HG03175 (cell line): ENCODE measurements at regions not wholly inside any gene's neighbourhood (a gene's known extent, or its start where the extent isn't known, plus 50 kb on each side); places are given as distances from the start of the nearest gene placed in this dataset.

Source experiments
- ATAC-seq: cut with Tn5 transposase; IDR thresholded peaks from one replicate; pipeline ENCODE4 v1.9.1; 2021; ENCODE audit warnings: mild to moderate bottlenecking, moderate library complexity; ENCODE audit not compliant: unreplicated experiment

- ATAC-seq: no peak
These were observed 154.2 kb upstream of the ID2 start for GRCh38 chr2:8527676-8528075.

- ATAC-seq: no peak
These were observed 153.0 kb upstream of the ID2 start for GRCh38 chr2:8528863-8529262.

GRCh38 chr2:8529706-8530277 lies 152.1 kb upstream of the ID2 start:
- no peak for ATAC-seq

DNA sequence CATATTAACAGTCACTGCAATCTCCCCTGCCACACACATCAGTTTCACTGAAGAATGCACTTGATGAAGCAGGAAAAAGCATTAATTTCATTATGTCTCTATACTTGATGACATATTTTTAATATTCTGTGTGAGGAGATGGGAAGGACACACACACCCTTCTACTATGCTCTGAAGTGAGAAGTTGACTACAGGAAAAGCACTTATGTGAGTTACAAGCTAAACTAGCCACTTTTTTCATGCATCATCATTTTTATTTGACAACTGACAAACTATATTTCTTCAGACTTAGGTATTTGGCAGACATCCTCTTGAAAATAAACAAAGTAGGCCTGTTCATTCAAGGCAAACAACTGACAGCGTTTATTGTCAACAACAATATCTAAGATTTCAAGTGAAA lies 150.4 kb upstream of the ID2 start:
- no peak for ATAC-seq

DNA sequence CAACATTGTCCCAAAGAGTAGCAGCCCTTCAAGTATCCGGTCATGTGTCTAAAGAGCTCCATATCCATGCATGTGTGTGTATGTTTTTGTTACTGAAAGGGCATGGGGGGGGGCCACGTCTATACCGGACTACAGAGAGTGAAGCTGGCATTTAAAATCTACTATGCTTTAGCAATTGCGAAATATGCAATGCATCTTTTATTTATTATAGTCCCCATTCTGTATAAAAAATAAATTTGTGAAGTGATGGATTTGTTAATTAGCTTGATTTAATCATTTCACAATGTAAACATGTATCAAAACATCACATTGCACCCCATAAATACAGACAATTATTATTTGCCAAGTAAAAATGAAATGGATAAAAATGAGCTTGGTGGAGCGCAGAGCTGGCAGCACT lies 149.4 kb upstream of the ID2 start:
- no peak for ATAC-seq

DNA sequence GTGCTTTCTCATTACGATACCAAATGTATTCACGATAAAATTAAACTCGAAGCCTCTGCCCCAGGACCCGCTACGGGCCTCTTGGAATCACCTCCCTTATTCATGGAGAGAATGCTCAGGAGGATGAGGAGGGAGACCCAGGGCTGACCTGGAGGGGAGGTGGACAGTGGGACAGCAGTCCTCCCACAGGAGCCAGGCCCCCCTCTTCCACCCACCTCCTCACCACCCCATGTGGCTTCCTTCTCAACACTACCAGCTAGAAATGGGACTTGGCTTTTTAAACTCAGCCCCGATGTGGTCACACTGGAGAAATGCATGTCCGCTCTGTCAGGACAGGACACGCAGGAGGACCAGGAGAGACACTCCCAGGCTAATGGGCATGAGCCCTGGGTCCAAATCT lies 147.9 kb upstream of the ID2 start:
- ATAC-seq: no peak

DNA sequence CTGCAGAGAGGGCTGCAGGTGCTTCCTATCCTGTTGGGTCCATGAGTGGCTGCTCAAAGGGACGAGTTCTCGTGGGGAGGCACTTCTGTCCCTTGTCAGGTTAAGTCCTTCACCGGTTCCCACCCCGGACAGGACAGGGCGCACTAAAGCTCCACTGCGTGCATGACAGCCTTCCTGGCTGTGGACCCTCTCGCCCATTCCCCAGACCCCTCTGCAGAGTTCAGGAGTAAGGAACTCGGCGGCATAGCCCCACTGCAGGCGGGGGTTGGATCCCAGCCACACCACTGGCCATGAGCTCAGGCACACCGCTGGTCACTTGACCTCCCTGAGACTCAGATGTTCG lies 147.5 kb upstream of the ID2 start:
- no peak for ATAC-seq

- no peak for ATAC-seq
These were observed 147.0 kb upstream of the ID2 start for GRCh38 chr2:8534729-8535468.

GRCh38 chr2:8535469-8535795 lies 146.4 kb upstream of the ID2 start:
- ATAC-seq: no peak

GRCh38 chr2:8535821-8536685 lies 145.8 kb upstream of the ID2 start:
- no peak for ATAC-seq

- no peak for ATAC-seq
These were observed 144.9 kb upstream of the ID2 start for GRCh38 chr2:8536686-8537561.

GRCh38 chr2:8537562-8538155 lies 144.2 kb upstream of the ID2 start:
- ATAC-seq: no peak

GRCh38 chr2:8538531-8538930 lies 143.3 kb upstream of the ID2 start:
- no peak for ATAC-seq

DNA sequence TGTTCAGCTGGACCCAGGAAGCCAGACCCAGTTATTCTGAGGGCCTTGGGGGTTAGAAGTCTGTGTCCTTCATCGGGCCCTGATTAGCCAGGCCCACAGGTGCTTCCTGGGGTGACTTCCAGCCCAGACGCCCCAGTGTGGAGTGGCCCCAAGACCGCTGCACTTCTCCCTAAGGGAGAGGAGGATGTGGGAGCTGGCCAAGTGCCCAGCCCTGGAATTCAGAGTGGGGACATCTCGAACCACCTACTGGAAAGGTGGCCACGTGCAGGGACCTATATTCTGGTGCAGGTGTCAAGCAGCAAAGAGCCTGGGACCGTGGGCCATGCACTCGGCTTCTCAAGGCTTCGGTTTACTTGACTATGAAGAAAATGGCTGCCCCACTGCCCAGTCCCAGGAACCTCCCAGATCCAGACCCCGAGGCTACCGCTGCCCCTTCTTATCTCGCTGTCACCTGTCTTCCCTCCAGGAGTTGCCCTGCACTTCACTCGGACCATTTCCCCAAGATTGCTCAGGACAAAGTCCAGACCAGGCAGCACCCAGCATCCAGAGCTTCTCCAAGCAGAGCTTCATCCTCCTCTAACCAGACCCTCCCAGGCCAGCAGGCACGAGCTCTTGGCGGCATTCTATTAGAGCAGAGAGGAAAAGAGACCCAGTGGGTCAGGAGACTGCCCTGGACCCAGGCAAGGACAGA lies 142.8 kb upstream of the ID2 start:
- ATAC-seq: no peak

- ATAC-seq: no peak
These were observed 141.9 kb upstream of the ID2 start for GRCh38 chr2:8539743-8540551.

GRCh38 chr2:8540552-8541055 lies 141.3 kb upstream of the ID2 start:
- ATAC-seq: no peak

- no peak for ATAC-seq
These were observed 140.6 kb upstream of the ID2 start for GRCh38 chr2:8541223-8541622.

GRCh38 chr2:8541636-8542035 lies 140.2 kb upstream of the ID2 start:
- no peak for ATAC-seq

GRCh38 chr2:8542381-8543059 lies 139.3 kb upstream of the ID2 start:
- ATAC-seq: no peak
